GM18909 (cell line): ENCODE measurements at regions not wholly inside any gene's neighbourhood (a gene's known extent, or its start where the extent isn't known, plus 50 kb on each side); places are given as distances from the start of the nearest gene placed in this dataset.

Source experiments
- ATAC-seq: cut with Tn5 transposase; IDR thresholded peaks from one replicate; pipeline ENCODE4 v1.9.1; 2021; ENCODE audit warnings: mild to moderate bottlenecking; ENCODE audit not compliant: unreplicated experiment, poor library complexity

- no peak for ATAC-seq
Measured at GRCh38 chr2:226079671-226080181, 680.2 kb downstream of the NYAP2 start.

DNA sequence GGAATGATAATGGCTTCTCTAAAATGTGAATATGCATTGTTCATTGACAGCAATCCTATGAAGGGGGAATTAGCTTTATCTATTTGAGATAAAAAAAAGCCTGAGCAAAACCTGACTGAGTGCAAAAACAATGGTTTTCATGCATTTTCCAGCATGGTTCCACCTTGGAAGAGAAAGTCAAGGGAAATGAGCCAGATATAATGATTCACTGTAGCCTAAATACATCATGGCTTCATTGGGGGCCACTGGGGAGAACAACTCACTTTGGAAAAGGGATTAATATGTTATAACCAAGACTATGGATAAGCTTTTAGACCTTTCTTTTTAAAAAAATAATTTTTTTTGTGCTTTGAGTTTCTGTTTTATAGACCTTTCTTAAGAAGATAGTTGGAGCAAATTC lies 679.7 kb downstream of the NYAP2 start:
- ATAC-seq = no peak

DNA sequence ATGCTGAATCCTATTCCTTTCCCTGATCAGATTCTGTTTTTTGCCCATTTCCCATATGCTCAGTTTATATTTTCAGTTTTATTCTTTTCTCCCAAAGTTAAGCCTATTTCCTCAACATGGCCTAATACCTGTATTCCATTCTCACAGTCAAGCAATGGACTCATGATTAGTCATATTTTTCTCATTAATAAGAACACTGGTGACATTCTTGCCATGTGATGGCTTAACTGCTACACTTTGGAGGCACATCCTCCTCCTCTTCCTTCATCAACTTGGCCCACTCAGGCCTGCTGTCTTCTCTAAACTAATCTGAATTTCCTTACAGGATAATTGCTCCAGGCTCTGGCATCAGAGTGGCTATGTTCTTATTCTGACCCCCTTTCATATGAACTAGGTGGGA lies 679.2 kb downstream of the NYAP2 start:
- ATAC-seq = no peak

- ATAC-seq = no peak
Measured at GRCh38 chr2:226077841-226078240, 678.3 kb downstream of the NYAP2 start.

DNA sequence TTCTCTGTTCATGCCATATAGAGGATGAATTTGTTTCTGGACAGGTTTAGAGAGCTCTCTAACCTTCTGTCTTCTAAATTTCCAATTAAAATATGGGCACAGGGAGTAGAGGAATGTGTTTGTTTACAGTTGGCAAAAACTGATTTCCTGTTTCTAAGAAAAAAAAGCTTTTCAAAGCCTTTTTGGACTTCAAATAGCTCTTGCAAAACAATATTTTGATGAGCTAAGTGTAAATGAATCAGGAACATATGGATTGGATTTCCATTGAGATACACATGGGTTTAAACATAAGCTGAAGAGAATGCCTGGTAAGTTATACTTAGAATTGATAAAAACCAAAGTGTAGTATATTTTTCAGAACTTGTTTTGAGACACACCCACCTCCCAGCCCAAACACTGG lies 677.5 kb downstream of the NYAP2 start:
- ATAC-seq = no peak

- no peak for ATAC-seq
Measured at GRCh38 chr2:226076529-226076928, 677.0 kb downstream of the NYAP2 start.

- ATAC-seq = no peak
Measured at GRCh38 chr2:226074391-226074790, 674.9 kb downstream of the NYAP2 start.

DNA sequence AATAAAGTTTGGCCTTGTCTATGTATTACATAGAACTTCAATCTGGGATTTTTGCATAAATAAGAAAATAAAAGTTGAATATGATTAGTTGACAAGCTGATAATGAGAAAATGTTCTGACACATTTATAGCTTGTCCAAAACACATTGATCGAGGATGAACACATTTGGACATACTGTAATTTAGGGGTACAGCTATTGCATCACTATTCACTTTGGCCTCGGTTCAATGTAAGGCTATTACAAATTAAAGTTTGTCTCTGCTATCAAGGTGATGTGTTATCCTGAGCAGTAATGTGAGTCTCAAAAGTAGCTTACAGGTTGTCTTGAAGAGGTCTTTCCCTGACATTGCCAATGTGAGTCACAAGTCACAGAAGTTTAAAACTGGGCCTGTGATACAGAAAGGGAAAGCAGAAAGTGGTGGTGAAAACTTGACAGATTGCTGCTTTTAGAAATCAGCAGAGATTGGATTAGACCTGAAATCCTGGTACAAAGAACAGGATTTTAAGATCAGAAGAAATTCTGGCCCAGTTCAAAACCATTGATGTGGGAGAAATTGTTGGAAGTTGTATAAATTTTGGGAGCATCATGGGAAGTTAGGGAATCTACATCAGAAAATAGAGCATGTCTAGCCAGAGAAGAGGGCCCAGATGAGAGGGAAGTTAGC lies 674.1 kb downstream of the NYAP2 start:
- ATAC-seq = no peak

- no peak for ATAC-seq
Measured at GRCh38 chr2:226066873-226067272, 667.4 kb downstream of the NYAP2 start.

DNA sequence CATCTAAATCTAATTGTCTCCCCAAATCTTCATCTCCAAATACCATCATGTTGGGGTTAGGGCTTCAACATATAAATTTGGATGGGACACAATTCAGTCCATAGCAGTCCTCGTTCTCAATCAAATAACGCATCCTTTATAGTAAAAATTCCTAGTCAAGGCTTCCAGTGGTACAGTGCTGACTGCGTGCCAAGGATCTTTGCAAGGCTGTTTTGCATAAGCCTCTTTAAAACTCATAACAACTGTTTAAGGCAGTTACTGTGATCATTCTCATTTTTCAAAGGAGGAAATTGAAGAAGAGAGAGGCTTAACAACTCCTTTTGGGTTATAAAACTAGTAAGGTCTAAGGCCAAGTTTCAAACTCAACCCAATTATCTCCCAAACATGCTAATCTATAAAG lies 666.9 kb downstream of the NYAP2 start:
- ATAC-seq = no peak

DNA sequence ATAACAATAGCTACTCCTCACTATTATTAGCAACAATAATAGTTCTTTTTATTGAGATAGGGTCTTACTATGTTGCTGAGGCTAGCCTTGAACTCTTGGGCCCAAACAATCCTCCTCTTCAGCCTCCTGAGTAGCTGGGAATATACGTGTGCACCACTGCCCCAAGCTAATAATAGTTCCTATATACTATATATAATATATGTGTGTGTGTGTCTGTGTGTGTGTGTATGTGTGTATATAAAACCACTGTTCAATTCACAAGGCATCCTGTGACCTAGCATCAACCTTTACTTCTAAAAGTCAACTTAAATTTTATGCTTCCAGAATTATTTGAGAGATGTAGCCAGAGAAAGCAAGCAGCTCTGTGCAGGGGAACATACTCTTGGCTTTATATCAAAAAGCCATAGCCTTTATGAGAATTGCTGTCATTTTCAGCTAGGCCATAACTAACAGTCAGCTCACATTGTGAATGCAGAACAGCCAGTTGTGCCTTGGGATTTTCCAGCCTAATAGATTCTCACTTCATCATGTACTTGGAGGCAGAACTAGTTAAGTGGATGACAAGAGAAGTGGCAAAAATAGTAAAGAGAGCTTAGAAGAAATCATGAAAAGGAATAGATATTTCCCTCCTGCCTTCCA lies 665.5 kb downstream of the NYAP2 start:
- no peak for ATAC-seq

- ATAC-seq = no peak
Measured at GRCh38 chr2:226063704-226064440, 664.4 kb downstream of the NYAP2 start.

DNA sequence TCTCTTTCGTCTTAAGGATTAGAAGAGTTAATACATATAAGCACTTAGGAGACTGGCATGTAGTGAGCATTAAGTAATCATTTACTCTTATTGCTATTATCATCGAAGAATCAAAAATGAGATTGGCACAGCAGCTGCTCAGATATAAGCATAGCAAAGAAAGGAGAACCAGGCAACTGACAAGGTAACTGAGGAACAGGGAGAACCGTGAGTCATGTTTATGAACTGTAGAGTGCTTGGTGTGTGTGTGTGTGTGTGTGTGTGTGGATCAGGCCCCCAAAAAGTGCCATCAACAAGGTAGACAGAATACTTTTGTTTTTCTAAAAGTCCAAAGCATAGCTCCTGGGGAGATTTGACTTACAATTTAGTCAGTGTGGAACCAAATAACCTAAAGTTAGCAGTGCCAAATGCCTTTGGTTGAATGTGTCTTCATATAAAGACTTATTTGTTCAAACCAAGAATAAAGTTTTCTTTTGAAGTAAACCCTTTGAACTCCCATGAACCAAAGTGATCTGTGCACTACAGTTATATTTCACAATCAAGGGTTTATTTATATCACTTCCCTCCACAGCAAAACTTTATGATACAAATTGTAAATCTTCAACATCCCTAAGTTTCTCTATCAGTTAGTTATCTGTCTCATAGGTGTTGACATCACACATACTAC lies 660.6 kb downstream of the NYAP2 start:
- no peak for ATAC-seq

GRCh38 chr2:226057914-226058313 lies 658.4 kb downstream of the NYAP2 start:
- ATAC-seq = no peak

- ATAC-seq = no peak
Measured at GRCh38 chr2:226057365-226057764, 657.9 kb downstream of the NYAP2 start.

DNA sequence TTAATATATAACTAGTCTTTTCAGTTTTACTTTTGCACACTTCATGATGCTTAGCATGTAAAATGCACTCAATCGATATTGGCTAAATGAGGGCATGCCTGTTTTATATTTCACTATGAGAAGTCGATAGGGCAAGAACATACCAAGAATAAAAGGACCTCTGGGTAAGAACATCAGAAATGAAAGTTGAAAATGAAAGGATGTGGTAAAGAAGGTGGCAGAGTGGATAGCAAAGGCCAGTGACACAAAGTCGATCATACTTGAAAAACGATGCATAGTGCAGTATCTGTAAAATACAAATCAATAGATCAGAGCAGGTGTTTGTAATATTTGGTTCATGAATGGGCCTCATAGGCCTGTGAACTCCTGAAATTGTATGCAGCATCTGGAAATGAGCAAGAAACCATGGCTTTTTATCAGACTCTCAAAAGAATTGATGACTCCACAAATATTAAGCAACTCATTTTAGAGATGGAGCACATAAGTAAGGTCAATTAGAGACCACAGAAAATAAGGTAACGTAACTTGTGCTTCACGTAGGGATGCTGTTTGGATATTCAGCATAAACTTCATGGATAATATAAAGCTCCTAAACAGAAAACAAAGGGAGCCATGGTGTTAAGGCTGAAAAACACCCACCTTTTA lies 653.4 kb downstream of the NYAP2 start:
- ATAC-seq = no peak

DNA sequence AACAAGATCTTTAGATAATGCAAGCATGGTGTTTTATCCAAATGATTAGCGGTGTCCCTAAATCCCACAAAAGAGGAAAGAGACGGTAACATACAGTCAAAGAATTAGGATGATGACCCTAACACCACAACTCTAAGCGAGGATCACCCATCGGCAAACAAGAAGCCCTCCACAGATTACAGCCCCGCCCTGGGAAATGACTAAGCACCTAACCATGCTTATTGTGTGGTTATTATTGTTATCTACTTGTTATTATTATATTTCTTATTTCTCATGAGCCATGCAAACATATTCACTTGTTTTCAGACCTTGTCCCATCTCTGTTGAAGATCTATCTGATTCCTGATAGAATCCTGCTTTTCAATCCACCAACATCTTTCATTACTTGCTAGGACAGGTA lies 651.3 kb downstream of the NYAP2 start:
- ATAC-seq = no peak

GRCh38 chr2:226048611-226049010 lies 649.1 kb downstream of the NYAP2 start:
- ATAC-seq = no peak

GRCh38 chr2:226045080-226045479 lies 645.6 kb downstream of the NYAP2 start:
- no peak for ATAC-seq

DNA sequence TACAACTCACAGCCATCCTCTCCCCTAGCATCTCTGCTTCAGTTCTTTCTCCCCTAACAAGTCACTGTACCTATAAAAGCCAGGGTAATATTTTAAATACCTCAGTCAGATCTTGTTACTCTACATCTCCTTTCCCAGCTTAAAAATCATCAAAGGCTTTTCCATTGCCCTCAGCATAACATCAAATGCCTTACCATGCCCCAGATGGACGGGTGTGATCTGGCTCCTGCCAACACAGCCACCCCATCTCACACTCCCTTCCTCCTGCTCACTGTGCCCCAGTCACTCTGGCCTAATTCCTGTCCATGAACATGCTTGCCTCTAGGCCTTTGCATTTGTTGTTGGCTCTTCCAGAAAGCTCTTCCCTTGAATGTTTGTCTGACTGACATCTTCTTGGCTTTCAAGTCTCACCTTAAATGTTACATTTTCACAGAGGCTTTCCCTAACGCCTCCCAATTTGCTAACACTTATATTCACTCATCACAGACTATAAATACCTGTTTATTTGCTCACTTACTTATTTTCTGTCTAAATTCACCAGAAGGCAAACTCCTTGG lies 640.9 kb downstream of the NYAP2 start:
- no peak for ATAC-seq
